Mesothelial cell of epicardium (in vitro differentiated cells): ENCODE measurements at regions not wholly inside any gene's neighbourhood (a gene's known extent, or its start where the extent isn't known, plus 50 kb on each side); places are given as distances from the start of the nearest gene placed in this dataset.

Experiments
- DNase-seq, 2 experiments: peaks; one replicate each; pipeline ENCODE4 v3.0.0; 2021; ENCODE audit warnings: low spot score in 2 of 2; ENCODE audit not compliant: unreplicated experiment in 2 of 2
- H3K27ac Mint-ChIP-seq: 2 replicates; pipeline ENCODE4 v1.8.0; 2021; ENCODE audit warnings: mixed read lengths
- H3K27me3 Mint-ChIP-seq: 2 replicates; pipeline ENCODE4 v1.8.0; 2021; ENCODE audit warnings: low read depth, mixed read lengths
- H3K36me3 Mint-ChIP-seq: 2 replicates; pipeline ENCODE4 v1.8.0; 2021; ENCODE audit warnings: mixed read lengths
- H3K4me1 Mint-ChIP-seq: 2 replicates; pipeline ENCODE4 v1.8.0; 2021; ENCODE audit warnings: mixed read lengths
- H3K4me3 Mint-ChIP-seq: 2 replicates; pipeline ENCODE4 v1.8.0; 2021; ENCODE audit warnings: mild to moderate bottlenecking, moderate library complexity, mixed read lengths
- H3K9me3 Mint-ChIP-seq: 2 replicates; pipeline ENCODE4 v1.8.0; 2021; ENCODE audit warnings: mixed read lengths
- CTCF ChIP-seq: fragments of 200-600 bp; sonication (generic); IDR thresholded peaks from one replicate; pipeline ENCODE4 v1.5.0; 2021; ENCODE audit warnings: antibody characterized with exemption; ENCODE audit not compliant: unreplicated experiment

GRCh38 chr11:29458252-29458651 is 558.6 kb downstream of the KCNA4 start:
- no peak for DNase-seq
- no peaks in the 10 kb centered on the region for H3K36me3 Mint-ChIP-seq
- no peak for TF ChIP-seq CTCF
- H3K9me3 Mint-ChIP-seq = no peaks in the 10 kb centered on the region
- H3K27ac Mint-ChIP-seq = peak overlapping the region; percentile 32
- peaks cover 6% of the 10 kb centered on the region for H3K4me1 Mint-ChIP-seq
- no peak overlapping the region for H3K4me3 Mint-ChIP-seq
- H3K27me3 Mint-ChIP-seq = peaks cover 3% of the 10 kb centered on the region

GRCh38 chr11:29452146-29452545 is 564.7 kb downstream of the KCNA4 start:
- TF ChIP-seq CTCF = no peak
- Mint-ChIP-seq H3K36me3 (no peaks in the 10 kb centered on the region), H3K27me3 (no peaks in the 10 kb centered on the region), H3K4me1 (peaks cover 21% of the 10 kb centered on the region), H3K4me3 (no peak overlapping the region), H3K9me3 (no peaks in the 10 kb centered on the region), H3K27ac (peak overlapping the region; percentile 40)
- DNase-seq = no peak

- no peak for DNase-seq
- no peaks in the 10 kb centered on the region for H3K36me3 Mint-ChIP-seq
- no peaks in the 10 kb centered on the region for H3K27me3 Mint-ChIP-seq
- H3K9me3 Mint-ChIP-seq = no peaks in the 10 kb centered on the region
- peaks cover 21% of the 10 kb centered on the region for H3K4me1 Mint-ChIP-seq
- H3K27ac Mint-ChIP-seq = peak overlapping the region; percentile 80
- H3K4me3 Mint-ChIP-seq = no peak overlapping the region
- TF ChIP-seq CTCF = no peak
Observed at GRCh38 chr11:29449281-29450074, 567.4 kb downstream of the KCNA4 start.

- Mint-ChIP-seq H3K9me3 (peaks cover 10% of the 10 kb centered on the region), H3K4me1 (peaks cover 21% of the 10 kb centered on the region), H3K27me3 (no peaks in the 10 kb centered on the region), H3K27ac (peak overlapping the region; percentile 53), H3K4me3 (no peak overlapping the region), H3K36me3 (no peaks in the 10 kb centered on the region)
- peak; percentile 63 for TF ChIP-seq CTCF
- DNase-seq = no peak
Observed at GRCh38 chr11:29448246-29448877, 568.5 kb downstream of the KCNA4 start.

- TF ChIP-seq CTCF = no peak
- peaks cover 21% of the 10 kb centered on the region for H3K4me1 Mint-ChIP-seq
- H3K36me3 Mint-ChIP-seq = no peaks in the 10 kb centered on the region
- H3K9me3 Mint-ChIP-seq = peaks cover 11% of the 10 kb centered on the region
- peak overlapping the region; percentile 53 for H3K27ac Mint-ChIP-seq
- H3K4me3 Mint-ChIP-seq = no peak overlapping the region
- DNase-seq = no peak
- no peaks in the 10 kb centered on the region for H3K27me3 Mint-ChIP-seq
Observed at GRCh38 chr11:29447821-29448220, 569.0 kb downstream of the KCNA4 start.
